ENCODE measurements at regions not wholly inside any gene's neighbourhood (a gene's known extent, or its start where the extent isn't known, plus 50 kb on each side); places are given as distances from the start of the nearest gene placed in this dataset.

GRCh38 chr10:88066319-88066718, 202.9 kb downstream of the PTEN start:
- no peak for TF ChIP-seq CTCF (IDR thresholded peaks at IDR 0.05)
- no peak for TF ChIP-seq POLR2AphosphoS5 (IDR thresholded peaks at IDR 0.05)
